HCT116 (cell line): ENCODE measurements at regions not wholly inside any gene's neighbourhood (a gene's known extent, or its start where the extent isn't known, plus 50 kb on each side); places are given as distances from the start of the nearest gene placed in this dataset.

Source experiments
- ATAC-seq: fragments of 200-7000 bp; cut with Tn5 transposase; 2 replicates; pipeline ENCODE4 v1.9.1; 2020; ENCODE audit warnings: mild to moderate bottlenecking, moderate library complexity
- BruUV-seq: library from RNA; stranded (reverse); fragments of 400-500 nt; replicated peaks from 2 replicates; lab custom pipeline; 2021; lab: Mats Ljungman, UMichigan
- CTCF ChIA-PET: fragments of 300-600 bp; sonication (Branson Sonifier 250); formaldehyde crosslinking; loops from one replicate; lab custom pipeline; 2021; ENCODE audit warnings: antibody characterized with exemption; lab: Charles Lee
- POLR2A ChIA-PET: fragments of 300-600, 350-600 bp; sonication (Branson Sonifier 250); formaldehyde crosslinking; loops from one replicate; lab custom pipeline; 2021; ENCODE audit warnings: antibody characterized with exemption; lab: Charles Lee
- RAD21 ChIA-PET, 2 experiments: fragments of 300-600 bp; sonication (Branson Sonifier 250); formaldehyde crosslinking; loops; one replicate each; lab custom pipeline; 2023; ENCODE audit warnings: low total read pairs in 2 of 2; ENCODE audit not compliant: uncharacterized antibody in 2 of 2, unreplicated experiment in 2 of 2, low non-redundant PET in 1 of 2; lab: Charles Lee
- DNase-seq: peaks from one replicate; pipeline ENCODE4 v3.0.0-alpha.2; 2010; ENCODE audit warnings: low read depth, low spot score
- H2AFZ ChIP-seq: fragments of 200-600 bp; shearing (Covaris generic), sonication (generic); 2 replicates; pipeline ENCODE4 v1.6.1; 2017; ENCODE audit warnings: low read depth, mixed run types, mixed read lengths, antibody characterized with exemption, low read length; ENCODE audit not compliant: poor library complexity, severe bottlenecking
- H3K27ac ChIP-seq: 2 replicates; pipeline ENCODE4 v1.5.1; 2012; ENCODE audit warnings: low read depth, low read length
- H3K27me3 ChIP-seq: fragments of 200-600 bp; sonication (generic); 2 replicates; pipeline ENCODE4 v1.6.1; 2016; ENCODE audit warnings: mixed run types, low read length, mixed read lengths; ENCODE audit not compliant: insufficient read depth
- H3K36me3 ChIP-seq, 2 experiments: fragments of 200-500 bp in 1 of 2; fragments of 200-600 bp in 1 of 2; sonication (Bioruptor generic) in 1 of 2; sonication (generic) in 1 of 2; 2 replicates each; pipeline versions ENCODE4 v1.5.1 to v1.6.1; 2014 to 2016; ENCODE audit warnings: low read length in 2 of 2, inconsistent platforms in 1 of 2, mixed read lengths in 1 of 2, mixed run types in 1 of 2; ENCODE audit not compliant: insufficient read depth in 2 of 2, control insufficient read depth in 1 of 2
- H3K4me1 ChIP-seq, 2 experiments: fragments of 200-600 bp in 1 of 2; sonication (generic) in 1 of 2; 2 replicates each; pipeline versions ENCODE4 v1.5.1 to v1.6.1; 2012 to 2017; ENCODE audit warnings: low read length in 2 of 2, inconsistent platforms in 1 of 2, mild to moderate bottlenecking in 1 of 2, mixed read lengths in 1 of 2, mixed run types in 1 of 2, moderate library complexity in 1 of 2; ENCODE audit not compliant: insufficient read depth in 2 of 2, control insufficient read depth in 1 of 2
- H3K4me2 ChIP-seq: fragments of 200-600 bp; sonication (generic); 2 replicates; pipeline ENCODE4 v1.6.1; 2017; ENCODE audit warnings: mixed run types, low read length, mixed read lengths
- H3K4me3 ChIP-seq, 2 experiments: fragments of 200-600 bp in 1 of 2; sonication (generic) in 1 of 2; replicated peaks in 1 of 2; 2 replicates each; pipeline ENCODE4 v1.5.1; 2011 to 2016; ENCODE audit warnings: low read length in 2 of 2, control low read depth in 1 of 2, low read depth in 1 of 2, mild to moderate bottlenecking in 1 of 2, mixed read lengths in 1 of 2, mixed run types in 1 of 2
- H3K79me2 ChIP-seq: fragments of 200-600 bp; sonication (generic); 2 replicates; pipeline ENCODE4 v1.6.1; 2017; ENCODE audit warnings: mild to moderate bottlenecking, mixed run types, low read length, moderate library complexity, mixed read lengths; ENCODE audit not compliant: insufficient read depth
- H3K9ac ChIP-seq: fragments of 200-600 bp; sonication (generic); 2 replicates; pipeline ENCODE4 v1.6.1; 2016; ENCODE audit warnings: low read length, mixed read lengths
- H3K9me2 ChIP-seq: fragments of 200-600 bp; sonication (generic), shearing (Covaris generic); 2 replicates; pipeline ENCODE4 v1.6.1; 2017; ENCODE audit warnings: mixed run types, mild to moderate bottlenecking, moderate library complexity; ENCODE audit not compliant: insufficient read depth
- H3K9me3 ChIP-seq, 2 experiments: fragments of 200-500 bp in 1 of 2; fragments of 200-600 bp in 1 of 2; sonication (Bioruptor generic) in 1 of 2; sonication (generic) in 1 of 2; 2 replicates each; pipeline ENCODE4 v1.6.1; 2014 to 2017; ENCODE audit warnings: low read length in 2 of 2, mixed read lengths in 2 of 2, inconsistent platforms in 1 of 2, low read depth in 1 of 2, mild to moderate bottlenecking in 1 of 2, mixed run types in 1 of 2, moderate library complexity in 1 of 2; ENCODE audit not compliant: control insufficient read depth in 1 of 2, insufficient read depth in 1 of 2
- H4K20me1 ChIP-seq: fragments of 200-600 bp; sonication (generic), shearing (Covaris generic); 2 replicates; pipeline ENCODE4 v1.6.1; 2017; ENCODE audit warnings: mixed run types, mild to moderate bottlenecking, moderate library complexity; ENCODE audit not compliant: insufficient read depth
- CEBPB ChIP-seq: IDR thresholded peaks from 2 replicates; pipeline ENCODE4 v1.6.1; 2012; ENCODE audit warnings: low read depth
- CTCF ChIP-seq, 3 experiments: fragments of 200-600 bp in 1 of 3; sonication (generic) in 1 of 3; IDR thresholded peaks in 2 of 3; conservative IDR thresholded peaks in 1 of 3; 2 replicates each; pipeline ENCODE4 v1.5.1; 2012 to 2017; ENCODE audit warnings: low read depth in 2 of 3, low read length in 2 of 3, antibody characterized with exemption in 1 of 3, borderline replicate concordance in 1 of 3, control low read depth in 1 of 3, mild to moderate bottlenecking in 1 of 3, mixed read lengths in 1 of 3, mixed run types in 1 of 3, moderate library complexity in 1 of 3; ENCODE audit not compliant: insufficient read depth in 1 of 3
- EZH2 ChIP-seq: fragments of 200-600 bp; sonication (generic); IDR thresholded peaks from 2 replicates; pipeline ENCODE4 v1.6.1; 2017; ENCODE audit warnings: antibody characterized with exemption, mixed run types
- EZH2phosphoT487 ChIP-seq: fragments of 200-600 bp; IDR thresholded peaks from 2 replicates; pipeline ENCODE4 v1.6.1; 2018; ENCODE audit warnings: antibody characterized with exemption, borderline replicate concordance
- POLR2A ChIP-seq: IDR thresholded peaks from 2 replicates; pipeline ENCODE4 v1.7.0; 2011; ENCODE audit warnings: borderline replicate concordance; ENCODE audit not compliant: insufficient read depth, insufficient read length; ENCODE audit errors: extremely low read depth
- RAD21 ChIP-seq: IDR thresholded peaks from 2 replicates; pipeline ENCODE4 v1.6.1; 2012; ENCODE audit warnings: low read depth, mild to moderate bottlenecking
- SIN3A ChIP-seq: IDR thresholded peaks from 2 replicates; pipeline ENCODE4 v1.6.1; 2012; ENCODE audit warnings: low read depth
- TCF7L2 ChIP-seq: IDR thresholded peaks from 2 replicates; pipeline ENCODE4 v1.7.0; 2011; ENCODE audit warnings: borderline replicate concordance, inconsistent platforms; ENCODE audit not compliant: insufficient read depth, insufficient read length; ENCODE audit errors: extremely low read depth
- intact Hi-C: fragments of 100-400 bp; cut with micrococcal nuclease; formaldehyde crosslinking; loops from 2 replicates; pipeline ENCODE4 v1.10.0; 2022

- H4K20me1 ChIP-seq: no peaks in the 10 kb centered on the region
- H3K4me2 ChIP-seq: no peak overlapping the region
- no peak overlapping the region for H3K4me3 ChIP-seq
- no peaks in the 10 kb centered on the region for H3K27me3 ChIP-seq
- H3K9me2 ChIP-seq: no peaks in the 10 kb centered on the region
- no peaks in the 10 kb centered on the region for H3K79me2 ChIP-seq
- RAD21 ChIA-PET: no interaction called here
- no peak overlapping the region for H3K9ac ChIP-seq
- POLR2A ChIA-PET: no interaction called here
- intact Hi-C loops: loop anchor here (2.0 kb wide), 1 partner anchor 905 kb away; no protein-coding TSS in a partner anchor
- ATAC-seq (no peak), DNase-seq (no peak)
- CTCF ChIA-PET: no interaction called here
- H3K4me1 ChIP-seq: no peaks in the 10 kb centered on the region
- no peaks in the 10 kb centered on the region for H3K36me3 ChIP-seq
- peaks cover 5 to 20% of the 10 kb centered on the region in 2 experiments; a peak in 2 of 4 replicates for H3K9me3 ChIP-seq
- H3K27ac ChIP-seq: no peak overlapping the region
- TF ChIP-seq CEBPB (no peak), SIN3A (no peak), EZH2phosphoT487 (no peak), TCF7L2 (no peak), EZH2 (no peak), POLR2A (no peak), RAD21 (no peak), CTCF (IDR thresholded peaks at IDR 0.05 in 2 of 3, conservative IDR thresholded peaks at IDR 0.05 in 1 of 3; ENCODE audit: borderline replicate concordance in 1 of 3, insufficient read depth in 1 of 3, low read depth in 2 of 3, low read length in 2 of 3) (peak in 2 of 3 experiments; percentile 27 to 32; a peak in 2 of 6 replicates)
- no peak overlapping the region for H2AFZ ChIP-seq
- no TSS peak for BruUV-seq
Measured at GRCh38 chr19:27974082-27974513, 1238.9 kb downstream of the UQCRFS1 start.
